ENCODE measurements at regions not wholly inside any gene's neighbourhood (a gene's known extent, or its start where the extent isn't known, plus 50 kb on each side); places are given as distances from the start of the nearest gene placed in this dataset.
A peak's percentile ranks its signal among the peaks of the same experiment; 100 is the strongest.
"Not testable (repeated sequence)": the region's sequence is repeated elsewhere in the genome, so short reads cannot be mapped to it uniquely, and the experiment has no call there.

DNA sequence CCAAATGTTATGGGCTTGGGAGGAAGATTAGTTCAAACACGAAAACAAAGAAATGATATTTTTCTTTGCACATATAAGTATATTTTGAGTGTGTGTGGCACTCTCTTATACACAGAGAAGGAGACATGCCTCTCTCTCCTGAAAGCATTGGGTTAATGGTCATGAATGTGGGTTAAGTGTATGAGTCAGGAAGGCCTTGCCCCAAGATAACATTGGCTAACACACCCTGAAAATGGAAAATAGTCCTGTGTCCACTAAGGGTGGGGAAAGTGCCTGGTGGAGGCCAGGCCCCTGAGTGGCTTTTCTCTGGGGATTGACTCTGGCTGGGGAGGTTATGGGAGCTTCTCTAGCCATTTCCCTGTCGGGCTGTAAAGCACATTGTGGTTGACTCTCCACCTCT, 332.7 kb upstream of the ONECUT1 start:
- DNase-seq (ENCODE audit: low read depth, low spot score), result no peak
- in situ Hi-C loops (cut with HindIII; ENCODE audit: low pct_unique_long_range_greater_than_20kb, low sequenced_read_pairs), result no loop called here

DNA sequence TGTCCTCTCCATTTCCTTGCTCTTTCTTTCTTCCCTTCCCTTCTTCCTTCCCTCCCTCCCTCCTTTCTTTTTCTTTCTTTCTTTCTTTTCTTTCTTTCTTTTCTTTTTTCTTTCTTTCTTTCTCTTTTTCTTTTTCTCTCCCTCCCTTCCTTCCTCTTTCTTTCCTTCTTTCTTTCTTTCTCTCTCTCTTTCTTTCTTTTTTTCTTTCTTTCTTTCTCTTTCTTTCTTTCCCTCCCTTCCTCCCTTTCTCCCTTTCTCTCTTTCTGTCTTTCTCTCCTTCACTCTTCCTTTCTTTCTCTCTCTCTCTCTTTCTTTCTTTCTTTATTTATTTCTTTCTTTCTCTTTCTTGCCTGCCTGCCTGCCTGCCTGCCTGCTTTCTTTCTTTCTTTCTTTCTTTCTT, 326.8 kb upstream of the ONECUT1 start:
- in situ Hi-C loops (cut with HindIII; ENCODE audit: low pct_unique_long_range_greater_than_20kb, low sequenced_read_pairs); DNase-seq (ENCODE audit: low read depth, low spot score): not testable (repeated sequence)

DNA sequence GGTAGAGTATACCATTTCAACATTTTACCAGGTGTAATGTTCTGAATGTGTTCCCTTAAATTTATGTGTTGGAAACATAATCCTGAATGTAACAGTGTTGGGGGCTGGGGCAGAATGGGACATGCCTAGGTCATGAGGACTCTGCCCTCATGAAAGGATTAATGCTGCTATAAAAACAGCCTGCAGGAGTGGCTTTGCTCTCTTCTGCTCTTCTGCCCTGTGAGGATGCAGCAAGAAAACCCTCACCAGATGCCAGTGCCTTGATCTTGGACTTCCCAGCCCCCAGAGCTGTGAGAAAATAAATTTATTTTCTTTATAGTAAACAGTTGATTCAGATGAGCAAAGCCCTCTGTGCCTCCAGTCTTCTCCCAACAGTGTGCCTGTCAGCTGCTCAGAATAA, 326.0 kb upstream of the ONECUT1 start:
- in situ Hi-C loops (cut with HindIII; ENCODE audit: low pct_unique_long_range_greater_than_20kb, low sequenced_read_pairs), result no loop called here
- DNase-seq (ENCODE audit: low read depth, low spot score), result no peak

DNA sequence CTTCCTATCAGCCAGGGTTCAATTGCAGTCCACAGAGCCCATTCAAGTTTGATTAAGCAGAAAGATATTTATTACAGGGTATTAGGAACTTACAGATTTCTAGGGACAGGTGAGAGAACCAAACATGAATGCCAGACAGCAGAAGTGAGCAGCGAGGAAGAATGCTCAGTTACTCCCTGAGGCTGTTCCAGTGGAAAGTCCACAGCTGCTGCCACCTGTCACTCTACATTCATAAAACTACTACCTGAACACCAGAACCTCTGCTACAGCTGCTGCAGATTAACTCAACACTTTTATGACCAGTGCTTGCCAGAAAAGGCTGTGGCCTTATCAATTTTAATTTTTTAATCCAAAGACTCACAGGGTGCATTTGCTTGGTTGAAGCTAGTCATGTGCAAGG, 325.4 kb upstream of the ONECUT1 start:
- in situ Hi-C loops (cut with HindIII; ENCODE audit: low pct_unique_long_range_greater_than_20kb, low sequenced_read_pairs), result no loop called here
- no peak for DNase-seq (ENCODE audit: low read depth, low spot score)

DNA sequence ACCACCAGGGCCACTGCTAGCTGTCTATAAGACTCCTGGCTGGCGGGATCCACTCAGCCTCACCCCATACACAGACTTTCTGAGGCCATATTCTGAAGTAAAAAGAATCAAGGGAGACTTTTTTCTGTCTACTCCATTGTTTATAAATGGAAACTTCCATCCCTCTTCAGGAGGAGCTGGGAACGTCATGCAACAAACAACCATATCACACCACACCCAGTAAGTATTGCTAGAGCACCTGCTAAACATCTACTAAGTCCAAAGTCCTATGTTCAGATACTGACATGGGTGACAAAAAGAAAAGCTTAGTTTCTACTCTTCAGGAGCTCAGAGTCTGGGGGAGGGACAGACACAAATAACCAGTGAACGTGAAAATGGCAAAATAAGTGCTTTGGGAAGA, 324.8 kb upstream of the ONECUT1 start:
- in situ Hi-C loops (cut with HindIII; ENCODE audit: low pct_unique_long_range_greater_than_20kb, low sequenced_read_pairs), result no loop called here
- DNase-seq (ENCODE audit: low read depth, low spot score), result no peak

DNA sequence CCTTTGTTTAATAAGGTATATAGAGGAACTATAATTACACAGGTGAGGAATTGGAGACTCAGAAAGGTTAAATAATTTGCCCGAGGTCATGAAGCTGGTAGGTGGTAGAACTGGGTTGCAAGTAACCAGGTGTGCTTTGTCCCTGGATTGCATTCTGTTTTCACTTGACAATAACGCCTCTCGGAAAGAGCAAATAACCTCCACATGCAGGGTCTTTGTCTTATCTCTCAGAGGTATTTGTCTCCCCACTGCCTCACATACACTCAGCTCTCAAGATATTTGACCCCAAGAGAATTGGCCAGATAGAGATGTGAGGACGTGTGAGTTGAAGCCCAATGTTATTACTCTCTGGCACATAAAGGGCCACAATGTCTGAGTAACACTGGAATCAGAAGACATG, 320.9 kb upstream of the ONECUT1 start:
- DNase-seq (ENCODE audit: low read depth, low spot score), result no peak
- in situ Hi-C loops (cut with HindIII; ENCODE audit: low pct_unique_long_range_greater_than_20kb, low sequenced_read_pairs), result no loop called here

DNA sequence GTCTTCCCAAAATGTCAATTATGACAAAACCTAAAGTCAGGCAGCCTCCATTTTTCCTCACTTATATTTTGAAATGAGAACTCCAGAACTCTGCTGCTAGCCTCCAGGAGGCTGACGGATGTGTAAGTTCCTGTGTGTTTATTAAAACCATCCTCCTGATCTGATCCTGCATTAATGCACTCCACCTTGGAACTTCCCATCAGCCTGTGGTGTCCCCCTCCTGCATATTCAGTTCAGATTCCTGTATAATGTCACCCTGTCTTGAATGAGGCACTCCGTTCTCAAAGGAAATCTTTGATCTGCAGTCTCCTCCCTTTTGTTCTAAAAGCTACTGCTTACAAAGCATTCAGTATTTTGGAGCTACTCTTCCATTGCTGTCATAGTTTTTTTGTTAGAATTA, 318.2 kb upstream of the ONECUT1 start:
- DNase-seq (ENCODE audit: low read depth, low spot score), result no peak
- in situ Hi-C loops (cut with HindIII; ENCODE audit: low pct_unique_long_range_greater_than_20kb, low sequenced_read_pairs), result no loop called here

DNA sequence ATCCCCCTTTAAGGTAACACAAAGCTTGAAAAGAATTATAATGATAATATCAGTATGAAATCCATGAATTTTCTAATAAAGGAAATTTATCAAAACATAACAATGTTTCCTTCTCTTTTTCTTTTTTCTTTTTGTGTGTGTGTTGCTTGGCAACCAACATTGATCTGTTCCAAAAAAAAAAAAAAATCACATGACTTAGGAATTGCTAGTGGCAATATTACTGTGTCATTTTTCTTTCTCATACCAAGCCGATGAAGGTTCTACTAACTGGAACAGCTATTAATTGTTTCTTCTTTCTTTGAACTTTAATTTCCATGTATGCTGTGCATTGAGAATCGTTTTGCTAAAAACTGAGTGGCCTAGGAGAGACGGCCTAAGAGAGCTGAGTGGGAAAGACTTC, 317.7 kb upstream of the ONECUT1 start:
- in situ Hi-C loops (cut with HindIII; ENCODE audit: low pct_unique_long_range_greater_than_20kb, low sequenced_read_pairs), result no loop called here
- DNase-seq (ENCODE audit: low read depth, low spot score), result no peak

DNA sequence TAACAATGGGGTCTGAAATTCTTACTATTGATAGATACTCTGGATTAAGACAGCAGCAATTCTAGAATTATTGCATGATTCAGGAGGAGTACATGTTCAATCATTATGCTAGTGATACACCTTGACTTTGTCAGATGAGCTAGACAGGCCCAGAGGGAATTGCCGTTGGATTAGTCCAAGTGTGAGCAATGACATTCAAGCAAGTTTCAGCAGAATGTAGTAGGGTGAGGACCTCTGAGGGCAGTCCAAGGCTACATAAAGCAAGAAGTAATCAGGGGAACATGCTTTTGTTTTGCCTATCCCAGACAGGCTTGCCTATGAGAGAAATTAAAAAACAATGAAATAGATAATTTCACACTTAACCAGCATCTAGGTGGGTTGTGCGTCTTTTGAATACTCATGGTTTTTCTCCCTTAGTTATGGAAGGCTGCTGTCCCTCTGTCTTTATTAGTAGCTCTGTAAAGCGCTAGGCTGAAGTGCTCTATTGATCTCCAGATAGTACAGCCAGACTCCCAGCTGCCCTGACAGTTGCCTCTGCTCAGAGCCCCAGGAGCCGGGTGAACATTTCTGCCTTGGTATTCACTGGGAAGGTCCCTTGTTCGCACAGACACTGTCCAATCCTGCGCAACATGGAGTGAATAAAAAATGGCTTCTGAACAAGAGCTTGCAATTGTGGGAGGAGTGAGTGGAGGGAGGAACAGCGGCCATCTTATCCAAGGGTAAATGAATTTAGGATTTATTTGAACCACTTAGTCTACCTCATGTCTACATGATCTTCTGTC, 316.6 kb upstream of the ONECUT1 start:
- no peak for DNase-seq (ENCODE audit: low read depth, low spot score)
- in situ Hi-C loops (cut with HindIII; ENCODE audit: low pct_unique_long_range_greater_than_20kb, low sequenced_read_pairs), result no loop called here

DNA sequence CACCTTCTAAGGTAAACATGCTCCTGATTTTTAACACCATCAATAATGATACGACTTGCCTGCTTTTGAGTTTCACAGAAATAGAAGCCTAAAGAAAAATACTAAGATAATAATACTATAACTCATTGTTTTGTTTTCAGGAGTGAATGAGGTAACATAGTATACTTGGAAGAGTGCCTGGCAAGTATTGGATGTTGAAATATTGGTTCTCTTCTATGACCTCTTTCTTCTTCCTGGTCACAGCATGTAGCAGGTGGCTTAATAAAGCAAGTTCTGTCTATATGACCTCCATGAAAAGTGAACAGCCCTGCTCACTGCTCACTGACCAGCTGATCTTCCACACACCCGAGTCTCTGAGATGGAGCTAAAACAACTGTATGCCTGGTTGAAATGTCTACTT, 312.3 kb upstream of the ONECUT1 start:
- in situ Hi-C loops (cut with HindIII; ENCODE audit: low pct_unique_long_range_greater_than_20kb, low sequenced_read_pairs), result no loop called here
- DNase-seq (ENCODE audit: low read depth, low spot score), result peak; percentile 28

DNA sequence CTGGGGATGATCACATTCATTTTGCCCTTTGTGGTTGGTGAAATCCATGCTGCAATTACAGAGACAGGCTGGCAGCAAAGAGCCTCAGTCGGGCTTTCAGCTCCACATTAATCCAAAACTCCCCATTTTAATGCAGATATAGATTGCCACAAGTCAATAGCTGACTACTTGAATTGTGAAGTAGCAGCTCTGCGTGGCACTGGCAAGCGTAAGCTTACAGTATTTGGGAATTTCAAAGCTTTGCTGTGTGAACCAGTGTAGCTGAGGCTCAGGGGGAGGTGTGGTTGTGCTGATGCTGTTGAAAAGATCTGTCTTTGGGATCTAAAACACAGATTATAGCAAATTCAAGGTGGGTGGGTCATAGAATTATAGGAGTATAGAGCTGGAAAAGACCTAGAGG, 290.3 kb upstream of the ONECUT1 start:
- in situ Hi-C loops (cut with HindIII; ENCODE audit: low pct_unique_long_range_greater_than_20kb, low sequenced_read_pairs), result no loop called here
- DNase-seq (ENCODE audit: low read depth, low spot score), result no peak

DNA sequence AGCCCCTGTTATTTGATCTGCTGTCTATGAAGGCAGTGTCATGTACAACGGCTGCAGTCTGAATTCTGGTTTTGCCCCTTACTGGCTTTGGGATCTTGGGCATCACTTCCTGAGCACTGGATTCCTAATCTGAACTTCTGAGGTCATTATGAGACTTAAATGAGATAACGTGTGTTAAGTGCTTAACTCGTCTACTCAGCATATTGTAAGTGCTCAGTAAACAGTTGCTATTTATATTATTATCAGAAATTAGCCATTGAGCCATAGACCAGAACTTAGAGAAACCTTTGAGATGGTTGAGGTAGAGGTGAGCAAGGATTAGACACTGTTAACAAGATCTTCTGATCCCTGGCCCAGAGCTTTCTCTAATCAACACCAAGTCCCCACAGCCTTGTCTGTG, 284.1 kb upstream of the ONECUT1 start:
- in situ Hi-C loops (cut with HindIII; ENCODE audit: low pct_unique_long_range_greater_than_20kb, low sequenced_read_pairs), result no loop called here
- DNase-seq (ENCODE audit: low read depth, low spot score), result no peak

DNA sequence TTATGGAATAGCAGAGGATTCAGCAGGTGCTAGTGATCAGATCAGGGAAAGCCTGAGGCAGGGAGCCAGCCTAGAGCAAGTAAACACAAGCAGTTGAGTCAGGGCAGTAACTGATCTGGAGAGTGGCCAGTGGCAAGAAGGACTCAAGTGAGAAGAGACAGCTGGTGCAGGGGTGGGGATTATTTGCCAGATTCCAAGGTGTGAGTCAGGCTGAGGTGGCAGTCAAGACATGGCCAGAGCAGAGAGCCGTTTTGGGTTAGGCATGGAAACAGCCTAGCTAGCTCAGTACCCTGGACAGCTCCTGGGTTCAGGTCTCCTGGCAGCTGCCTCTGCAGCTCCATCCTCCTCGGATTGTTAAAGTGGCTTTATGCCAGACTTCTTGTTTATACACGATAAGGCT, 281.9 kb upstream of the ONECUT1 start:
- DNase-seq (ENCODE audit: low read depth, low spot score), result peak; percentile 64
- in situ Hi-C loops (cut with HindIII; ENCODE audit: low pct_unique_long_range_greater_than_20kb, low sequenced_read_pairs), result no loop called here

DNA sequence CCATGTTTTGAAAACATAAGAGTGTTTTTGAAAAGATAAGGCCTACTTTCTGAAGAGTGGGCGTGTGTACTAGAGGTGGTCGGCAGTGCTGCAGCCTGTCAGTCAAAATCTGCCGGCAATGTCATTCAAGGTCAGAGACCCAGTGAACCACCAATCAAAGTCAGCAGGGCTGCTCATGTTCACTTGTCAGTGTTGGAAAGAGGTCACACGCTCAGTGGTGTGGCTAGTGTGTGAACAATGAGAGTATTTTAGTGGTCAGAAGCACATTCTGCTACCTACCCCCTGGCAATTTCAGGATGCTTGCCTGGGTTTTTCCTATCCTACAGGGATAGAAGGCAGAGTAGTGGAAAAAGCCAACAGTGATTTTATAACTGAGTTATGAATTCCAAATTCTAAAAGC, 278.5 kb upstream of the ONECUT1 start:
- DNase-seq (ENCODE audit: low read depth, low spot score), result peak; percentile 98
- in situ Hi-C loops (cut with HindIII; ENCODE audit: low pct_unique_long_range_greater_than_20kb, low sequenced_read_pairs), result no loop called here

DNA sequence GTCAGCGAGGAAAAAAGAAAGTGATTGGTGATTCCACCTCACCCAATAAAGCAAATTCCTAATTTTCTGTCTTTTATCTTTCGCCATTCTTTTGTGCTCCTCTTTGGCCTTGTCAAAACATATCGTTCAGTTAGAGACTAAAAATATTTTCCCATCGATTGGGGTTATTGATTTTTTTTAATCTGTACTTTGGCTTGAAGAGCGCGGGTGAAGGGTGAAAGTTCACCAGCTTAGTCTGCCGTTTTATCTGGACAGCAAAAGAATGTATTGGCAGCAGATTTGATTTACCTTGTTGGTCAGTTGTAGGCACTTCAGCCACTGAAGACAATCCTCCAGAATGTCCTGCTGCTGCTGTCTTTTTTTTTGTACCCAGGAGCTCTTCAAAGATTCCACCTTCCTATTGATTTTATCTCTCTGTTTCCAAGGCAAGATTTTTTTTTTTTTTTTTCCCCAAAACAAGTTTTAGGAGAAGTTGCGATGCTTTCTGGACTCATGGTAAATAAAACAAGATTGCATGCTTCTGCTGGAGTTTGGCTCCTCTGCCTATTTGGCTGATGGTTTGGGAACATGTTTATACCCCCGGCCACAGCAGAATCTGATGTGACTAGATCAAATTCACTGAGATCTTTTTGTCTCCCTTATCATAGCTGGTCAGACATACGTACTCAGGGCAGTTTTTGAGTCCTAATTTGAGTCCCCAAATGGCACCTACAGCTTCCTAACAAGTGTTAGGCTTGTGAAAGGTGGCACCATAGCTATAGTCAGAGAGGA, 269.3 kb upstream of the ONECUT1 start:
- in situ Hi-C loops (cut with HindIII; ENCODE audit: low pct_unique_long_range_greater_than_20kb, low sequenced_read_pairs), result no loop called here
- DNase-seq (ENCODE audit: low read depth, low spot score), result no peak

DNA sequence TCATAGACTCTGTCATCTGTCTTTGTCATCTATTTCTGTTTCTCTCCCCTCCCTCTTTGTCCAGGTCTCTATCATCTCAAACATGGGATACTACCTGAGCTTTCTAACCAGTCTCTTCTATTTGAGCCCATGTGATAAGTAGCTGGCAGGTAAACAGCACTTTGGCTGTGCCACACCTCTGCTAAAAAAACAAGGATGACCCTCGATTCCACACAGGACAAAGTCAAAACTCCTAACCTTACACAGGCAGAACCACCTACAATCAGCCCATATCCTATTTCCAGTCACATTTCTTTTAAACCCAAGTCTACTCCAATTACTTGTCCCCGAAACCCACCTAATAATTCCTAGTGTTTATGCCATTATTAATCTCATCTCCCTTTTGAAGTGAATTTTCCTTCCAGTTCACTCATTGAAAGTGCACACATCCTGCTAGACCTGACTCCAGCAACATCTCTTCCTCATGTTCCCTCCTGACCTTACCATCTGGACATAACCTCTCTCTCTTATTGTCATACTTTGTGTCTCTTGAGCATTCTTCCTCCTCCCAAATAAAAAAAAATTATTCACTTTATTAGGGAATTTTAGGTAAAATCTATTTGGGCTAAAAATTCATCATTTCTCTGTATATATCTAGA, 256.1 kb upstream of the ONECUT1 start:
- in situ Hi-C loops (cut with HindIII; ENCODE audit: low pct_unique_long_range_greater_than_20kb, low sequenced_read_pairs), result no loop called here
- no peak for DNase-seq (ENCODE audit: low read depth, low spot score)

DNA sequence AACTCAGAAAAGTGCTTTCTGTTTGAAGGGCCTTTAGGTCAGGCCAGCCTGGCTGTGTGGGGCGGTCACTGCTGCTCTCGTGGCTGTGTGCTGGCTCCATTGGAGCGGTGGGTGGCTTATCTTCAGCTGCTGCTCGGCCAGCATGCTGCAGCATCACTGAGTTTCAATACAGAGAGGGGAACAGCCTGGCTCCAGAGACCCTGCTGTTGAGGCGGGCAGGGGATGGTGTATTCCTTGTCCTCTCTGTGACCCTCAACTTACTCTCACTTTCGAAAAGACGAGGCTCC, 248.5 kb upstream of the ONECUT1 start:
- no peak for DNase-seq (ENCODE audit: low read depth, low spot score)
- in situ Hi-C loops (cut with HindIII; ENCODE audit: low pct_unique_long_range_greater_than_20kb, low sequenced_read_pairs), result no loop called here

DNA sequence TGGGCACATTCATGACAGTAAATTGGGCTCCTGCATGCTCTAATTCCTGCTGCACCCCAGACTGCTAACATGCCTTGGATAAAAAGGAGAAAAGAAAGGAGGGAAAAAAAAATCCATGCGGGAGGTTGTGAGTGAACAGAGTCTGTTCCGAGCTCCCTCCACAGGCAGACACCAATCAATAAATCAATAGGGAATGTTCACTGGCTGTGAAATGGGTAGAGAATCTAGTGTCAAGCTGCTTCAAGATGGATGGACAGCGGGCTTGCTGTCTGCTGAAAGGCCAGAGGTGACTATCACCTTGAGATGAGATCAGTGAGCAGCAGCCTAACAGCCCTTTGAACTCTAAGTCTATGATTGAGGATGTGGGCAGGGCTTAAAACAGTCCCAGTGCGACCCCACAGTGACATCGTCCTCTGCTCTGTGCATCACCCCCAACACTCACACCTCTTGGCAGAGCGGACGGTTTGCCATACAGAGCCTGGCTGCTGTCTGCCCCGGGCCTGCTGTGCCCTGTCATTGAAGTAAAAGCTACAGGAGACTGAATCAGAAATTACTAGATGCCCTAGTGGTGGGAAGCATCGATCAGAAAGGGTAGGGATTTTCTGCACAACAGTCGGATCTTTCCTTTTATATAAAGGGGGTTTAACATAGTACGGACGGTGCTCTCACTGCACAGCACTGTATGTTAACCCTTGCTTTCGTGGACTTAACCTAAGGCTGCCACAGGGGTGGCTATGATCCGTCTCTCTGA, 247.9 kb upstream of the ONECUT1 start:
- no peak for DNase-seq (ENCODE audit: low read depth, low spot score)
- in situ Hi-C loops (cut with HindIII; ENCODE audit: low pct_unique_long_range_greater_than_20kb, low sequenced_read_pairs), result no loop called here
